Upper lobe of left lung (tissue), 6 donors: ENCODE measurements at regions not wholly inside any gene's neighbourhood (a gene's known extent, or its start where the extent isn't known, plus 50 kb on each side); places are given as distances from the start of the nearest gene placed in this dataset.
A peak's percentile ranks its signal among the peaks of the same experiment; 100 is the strongest.

Experiments
- ATAC-seq, 2 donors: fragments of 200-7000 bp; cut with Tn5 transposase; one replicate each; pipeline ENCODE4 v1.9.1; 2022; ENCODE audit warnings: mild to moderate bottlenecking in 2 of 2, moderate library complexity in 2 of 2; ENCODE audit not compliant: low FRiP score in 2 of 2
- DNase-seq, 2 donors: peaks; one replicate each; pipeline ENCODE4 v3.0.0-alpha.2; 2019 to 2020
- H3K27ac ChIP-seq, 4 donors: fragments of 200-600 bp; sonication (generic); one replicate each; pipeline ENCODE4 v1.5.1; 2016 to 2019
- H3K27me3 ChIP-seq, 4 donors: fragments of 200-600 bp; sonication (generic); one replicate each; pipeline ENCODE4 v1.5.1; 2017 to 2019
- H3K36me3 ChIP-seq, 4 donors: fragments of 200-600 bp; sonication (generic); one replicate each; pipeline ENCODE4 v1.5.1; 2016 to 2019
- H3K4me1 ChIP-seq, 4 donors: fragments of 200-600 bp; sonication (generic); one replicate each; pipeline ENCODE4 v1.5.1; 2018 to 2019
- H3K4me3 ChIP-seq, 4 donors: fragments of 200-600 bp; sonication (generic); one replicate each; pipeline ENCODE4 v1.5.1; 2017 to 2019; ENCODE audit warnings: mild to moderate bottlenecking in 2 of 4, moderate library complexity in 1 of 4
- H3K9me3 ChIP-seq, 4 donors: fragments of 200-600 bp; sonication (generic); one replicate each; pipeline ENCODE4 v1.5.1; 2018 to 2019
- CTCF ChIP-seq, 6 experiments: fragments of 450-650 bp in 4 of 6; fragments of 200-600 bp in 2 of 6; sonication (generic) in 2 of 6; IDR thresholded peaks; one replicate each; pipeline ENCODE4 v1.5.1; 2016 to 2019; ENCODE audit warnings: antibody characterized with exemption in 6 of 6
- EP300 ChIP-seq, 4 donors: sonication (generic); formaldehyde crosslinking; IDR thresholded peaks; one replicate each; pipeline ENCODE4 v1.5.1; 2017; ENCODE audit warnings: antibody characterized with exemption in 4 of 4, control low read depth in 2 of 4
- POLR2A ChIP-seq, 4 donors: fragments of 450-650 bp; IDR thresholded peaks; one replicate each; pipeline ENCODE4 v1.5.1; 2016 to 2017; ENCODE audit warnings: antibody characterized with exemption in 4 of 4, mild to moderate bottlenecking in 2 of 4
- POLR2AphosphoS5 ChIP-seq, 2 donors: sonication (generic); formaldehyde crosslinking; IDR thresholded peaks; one replicate each; pipeline ENCODE4 v1.5.1; 2017; ENCODE audit warnings: antibody characterized with exemption in 2 of 2
- WGBS, 2 donors: methylation state at CpG; one replicate each; pipeline ENCODE4 v1.1.5; 2017 to 2018; 5-methylcytosine and 5-hydroxymethylcytosine counted together
- donor health status: DM: no; HTN: no; CAD: no; lungs with moderate emphysema.
- donor health status: DM: no; HTN: yes; CAD: no; lungs with severe emphysema.

GRCh38 chr13:66214467-66214866, 1015.7 kb downstream of the PCDH9 start:
- TF ChIP-seq POLR2AphosphoS5 (IDR thresholded peaks at IDR 0.05) (no peak), EP300 (IDR thresholded peaks at IDR 0.05) (no peak)
- no peaks in the 10 kb centered on the region for H3K4me1 ChIP-seq
- ATAC-seq: no peak
- H3K9me3 ChIP-seq: no peaks in the 10 kb centered on the region
- H3K36me3 ChIP-seq: no peaks in the 10 kb centered on the region
- H3K4me3 ChIP-seq: no peak overlapping the region
- no peak overlapping the region for H3K27ac ChIP-seq
- DNase-seq: no peak
- no peaks in the 10 kb centered on the region for H3K27me3 ChIP-seq

GRCh38 chr13:66212511-66212910, 1017.6 kb downstream of the PCDH9 start:
- no peak overlapping the region for H3K27ac ChIP-seq
- H3K36me3 ChIP-seq: no peaks in the 10 kb centered on the region
- H3K4me3 ChIP-seq: no peak overlapping the region
- TF ChIP-seq POLR2A (IDR thresholded peaks at IDR 0.05): no peak
- TF ChIP-seq CTCF (IDR thresholded peaks at IDR 0.05): no peak
- no peak for TF ChIP-seq EP300 (IDR thresholded peaks at IDR 0.05)
- TF ChIP-seq POLR2AphosphoS5 (IDR thresholded peaks at IDR 0.05): no peak
- DNase-seq: no peak
- H3K27me3 ChIP-seq: no peaks in the 10 kb centered on the region
- no peaks in the 10 kb centered on the region for H3K9me3 ChIP-seq
- H3K4me1 ChIP-seq: no peaks in the 10 kb centered on the region
- WGBS, 2 donors: 80 to 84% methylated on average over 1 of the region's 1 CpG
- no peak for ATAC-seq

GRCh38 chr13:66210677-66211076, 1019.5 kb downstream of the PCDH9 start:
- H3K27me3 ChIP-seq: no peaks in the 10 kb centered on the region
- ATAC-seq: peak in 1 of 2 donors; percentile 90
- TF ChIP-seq EP300 (IDR thresholded peaks at IDR 0.05): no peak
- no peaks in the 10 kb centered on the region for H3K36me3 ChIP-seq
- H3K4me1 ChIP-seq: no peaks in the 10 kb centered on the region
- 82 to 83% methylated on average over 3 of the region's 3 CpGs for WGBS, 2 donors
- H3K27ac ChIP-seq: no peak overlapping the region
- H3K4me3 ChIP-seq: no peak overlapping the region
- no peak for DNase-seq
- H3K9me3 ChIP-seq: no peaks in the 10 kb centered on the region

- ATAC-seq (no peak), DNase-seq (no peak)
- 64% methylated on average over 3 of the region's 3 CpGs for WGBS, 2 donors
- Histone ChIP-seq H3K9me3 (no peaks in the 10 kb centered on the region), H3K27ac (no peak overlapping the region), H3K36me3 (no peaks in the 10 kb centered on the region), H3K4me3 (no peak overlapping the region), H3K27me3 (no peaks in the 10 kb centered on the region), H3K4me1 (no peaks in the 10 kb centered on the region)
- TF ChIP-seq EP300 (IDR thresholded peaks at IDR 0.05): no peak
- TF ChIP-seq CTCF (IDR thresholded peaks at IDR 0.05): no peak
- no peak for TF ChIP-seq POLR2A (IDR thresholded peaks at IDR 0.05)
- TF ChIP-seq POLR2AphosphoS5 (IDR thresholded peaks at IDR 0.05): no peak
Measured at GRCh38 chr13:66208589-66208988, 1021.5 kb downstream of the PCDH9 start.

GRCh38 chr13:66207610-66208009, 1022.5 kb downstream of the PCDH9 start:
- Histone ChIP-seq H3K36me3 (no peaks in the 10 kb centered on the region), H3K4me3 (no peak overlapping the region), H3K4me1 (no peaks in the 10 kb centered on the region), H3K27ac (no peak overlapping the region), H3K27me3 (no peaks in the 10 kb centered on the region), H3K9me3 (no peaks in the 10 kb centered on the region)
- DNase-seq (no peak), ATAC-seq (no peak)
- WGBS, 2 donors: 62 to 77% methylated on average over 1 of the region's 1 CpG
- TF ChIP-seq POLR2AphosphoS5 (IDR thresholded peaks at IDR 0.05) (no peak), CTCF (IDR thresholded peaks at IDR 0.05) (no peak), EP300 (IDR thresholded peaks at IDR 0.05) (no peak), POLR2A (IDR thresholded peaks at IDR 0.05) (no peak)

- ATAC-seq: no peak
- DNase-seq: no peak
- Histone ChIP-seq H3K4me3 (no peak overlapping the region), H3K36me3 (no peaks in the 10 kb centered on the region), H3K27ac (no peak overlapping the region), H3K27me3 (no peaks in the 10 kb centered on the region), H3K9me3 (no peaks in the 10 kb centered on the region), H3K4me1 (no peaks in the 10 kb centered on the region)
- 34 to 45% methylated on average over 2 of the region's 2 CpGs for WGBS, 2 donors
- TF ChIP-seq CTCF (IDR thresholded peaks at IDR 0.05) (no peak), EP300 (IDR thresholded peaks at IDR 0.05) (no peak), POLR2A (IDR thresholded peaks at IDR 0.05) (no peak), POLR2AphosphoS5 (IDR thresholded peaks at IDR 0.05) (no peak)
Measured at GRCh38 chr13:66205807-66206206, 1024.3 kb downstream of the PCDH9 start.
